ENCODE measurements at regions not wholly inside any gene's neighbourhood (a gene's known extent, or its start where the extent isn't known, plus 50 kb on each side); places are given as distances from the start of the nearest gene placed in this dataset.

GRCh38 chr21:23215261-23215660, 2217.1 kb downstream of the NCAM2 start:
- TF ChIP-seq EGR1 (IDR thresholded peaks at IDR 0.05) (no peak), ZBTB7A (IDR thresholded peaks at IDR 0.05; ENCODE audit: low read depth) (no peak), USF1 (IDR thresholded peaks at IDR 0.05) (no peak), RAD21 (IDR thresholded peaks at IDR 0.05; ENCODE audit: low read depth) (no peak), MAX (IDR thresholded peaks at IDR 0.05) (no peak), TCF12 (IDR thresholded peaks at IDR 0.05; ENCODE audit: low read depth) (no peak), TEAD4 (IDR thresholded peaks at IDR 0.05) (no peak), REST (IDR thresholded peaks at IDR 0.05; ENCODE audit: low read depth) (no peak), TAF1 (IDR thresholded peaks at IDR 0.05; ENCODE audit: low read depth) (no peak), EP300 (IDR thresholded peaks at IDR 0.05; ENCODE audit: borderline replicate concordance) (no peak), YY1 (IDR thresholded peaks at IDR 0.05; ENCODE audit: low read depth) (no peak), NFIC (IDR thresholded peaks at IDR 0.05) (no peak)
